ENCODE measurements at regions not wholly inside any gene's neighbourhood (a gene's known extent, or its start where the extent isn't known, plus 50 kb on each side); places are given as distances from the start of the nearest gene placed in this dataset.

GRCh38 chr3:27661797-27662196 is 60.3 kb downstream of the EOMES start:
- TF ChIP-seq CTCF (conservative IDR thresholded peaks at IDR 0.05): no peak

GRCh38 chr3:27659279-27660021 is 62.7 kb downstream of the EOMES start:
- no peak overlapping the region for H3K27ac ChIP-seq

More at GRCh38 chr3:27661797-27662196, 60.3 kb downstream of the EOMES start:
- no peak overlapping the region for H3K27ac ChIP-seq

GRCh38 chr3:27658741-27659140 is 63.4 kb downstream of the EOMES start:
- TF ChIP-seq CTCF (conservative IDR thresholded peaks at IDR 0.05): no peak
- no peak overlapping the region for H3K27ac ChIP-seq

More at GRCh38 chr3:27659279-27660021, 62.7 kb downstream of the EOMES start:
- TF ChIP-seq CTCF (conservative IDR thresholded peaks at IDR 0.05): peak; percentile 91

- no peak overlapping the region for H3K27ac ChIP-seq
- no peak for TF ChIP-seq CTCF (conservative IDR thresholded peaks at IDR 0.05)
Measured at GRCh38 chr3:27657871-27658270, 64.3 kb downstream of the EOMES start.

DNA sequence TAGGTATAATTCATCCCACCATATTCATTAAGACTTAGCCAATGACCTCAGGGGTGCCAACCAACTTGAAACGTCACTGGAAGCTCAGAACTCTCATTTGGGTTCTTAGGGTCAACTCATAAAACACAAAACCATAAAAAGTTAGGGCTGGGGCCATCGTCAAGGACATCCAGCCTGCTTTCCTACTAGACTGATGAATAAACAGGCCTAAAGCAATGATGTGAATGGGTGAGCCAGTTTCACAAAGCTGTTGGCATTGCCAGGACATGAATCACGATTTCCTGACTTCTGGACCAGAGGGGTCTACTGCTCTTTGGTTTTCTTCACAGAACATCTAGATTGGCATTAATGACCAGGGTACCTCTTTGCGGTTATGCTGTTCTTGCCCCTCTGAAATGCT is 64.7 kb downstream of the EOMES start:
- H3K27ac ChIP-seq: no peak overlapping the region
- no peak for TF ChIP-seq CTCF (conservative IDR thresholded peaks at IDR 0.05)

DNA sequence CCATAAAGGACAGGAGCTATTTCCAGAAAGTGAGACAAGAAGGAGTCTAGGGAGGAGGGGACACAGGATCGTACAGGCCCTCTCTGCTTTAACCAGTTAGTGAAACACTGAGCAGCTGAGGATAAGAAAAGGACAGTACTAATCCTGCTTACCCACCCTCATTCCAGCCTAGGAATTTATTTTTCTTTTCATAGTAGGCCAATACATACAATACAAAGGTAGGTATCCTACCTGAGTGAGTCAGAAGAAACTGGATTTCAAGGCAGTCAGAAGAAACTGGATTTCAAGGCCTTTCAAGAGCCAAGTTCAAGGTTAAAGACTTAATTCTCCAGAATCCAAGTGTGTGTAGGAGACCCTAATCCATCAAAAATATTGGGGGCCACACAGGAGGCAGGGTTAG is 65.3 kb downstream of the EOMES start:
- no peak overlapping the region for H3K27ac ChIP-seq
- TF ChIP-seq CTCF (conservative IDR thresholded peaks at IDR 0.05): no peak

- no peak for TF ChIP-seq CTCF (conservative IDR thresholded peaks at IDR 0.05)
- no peak overlapping the region for H3K27ac ChIP-seq
Measured at GRCh38 chr3:27655547-27655946, 66.6 kb downstream of the EOMES start.

All from VCaP (cell line).